GM04503 (cell line): ENCODE measurements at regions not wholly inside any gene's neighbourhood (a gene's known extent, or its start where the extent isn't known, plus 50 kb on each side); places are given as distances from the start of the nearest gene placed in this dataset.
A peak's percentile ranks its signal among the peaks of the same experiment; 100 is the strongest.

ENCODE experiments used
- DNase-seq: peaks from one replicate; pipeline ENCODE4 v3.0.0-alpha.2; 2012; ENCODE audit warnings: low read depth

DNA sequence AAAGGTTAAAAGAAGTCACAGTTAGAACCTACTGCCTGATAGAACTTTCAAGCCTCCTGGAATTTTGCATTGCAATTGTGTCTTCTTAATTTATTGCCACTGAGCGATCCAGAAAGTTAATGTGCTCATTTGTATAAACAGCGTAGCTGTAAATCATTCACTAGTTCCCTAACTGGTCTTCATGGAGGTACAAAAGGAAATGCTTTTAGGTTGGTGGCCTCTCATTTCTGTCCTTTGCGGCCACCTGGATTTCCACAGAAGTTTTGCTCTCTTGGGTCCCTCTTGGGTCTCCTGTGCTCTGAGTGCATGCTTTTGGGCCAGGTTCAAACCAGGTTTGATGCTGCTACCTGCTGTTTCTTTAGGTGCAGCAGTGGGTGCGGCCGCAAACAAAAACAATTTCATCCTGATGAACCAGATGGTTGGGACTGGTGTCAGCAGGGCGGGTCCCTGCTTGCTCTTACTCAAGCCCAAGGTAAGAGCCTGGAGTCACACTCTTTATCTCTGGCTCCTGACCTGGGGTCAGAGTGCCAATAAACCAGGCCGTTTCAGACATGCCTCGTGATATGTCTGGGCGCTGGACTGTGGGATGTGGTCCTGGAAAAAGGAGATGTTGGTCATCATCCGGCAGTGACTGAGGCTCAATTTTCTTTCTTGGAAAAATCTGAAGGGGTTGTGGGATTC, 270.1 kb downstream of the PTTG2 start:
- no peak for DNase-seq

GRCh38 chr4:38230821-38231563, 270.8 kb downstream of the PTTG2 start:
- no peak for DNase-seq

DNA sequence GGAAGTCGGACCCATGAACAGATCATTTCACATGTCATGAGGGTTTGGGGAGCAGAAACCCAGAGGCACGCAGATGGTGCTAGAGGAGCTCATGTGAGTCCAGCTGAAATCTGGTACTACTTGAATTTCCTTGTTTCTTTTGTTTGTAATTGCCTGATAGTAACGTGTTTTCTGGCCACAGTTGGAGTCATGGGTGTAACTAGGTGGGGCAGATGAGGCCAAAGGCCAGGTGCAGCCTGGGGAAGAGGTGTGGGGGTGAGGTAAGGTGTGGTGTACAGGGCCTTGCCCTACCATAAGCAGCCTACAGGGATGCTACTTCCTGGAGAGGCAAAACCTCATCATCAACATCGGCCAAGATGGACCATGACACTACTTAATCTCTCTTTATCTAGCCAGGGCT, 271.4 kb downstream of the PTTG2 start:
- no peak for DNase-seq

GRCh38 chr4:38232741-38233140, 272.5 kb downstream of the PTTG2 start:
- no peak for DNase-seq

- no peak for DNase-seq
Measured at GRCh38 chr4:38233727-38234480, 273.7 kb downstream of the PTTG2 start.

GRCh38 chr4:38235354-38235753, 275.2 kb downstream of the PTTG2 start:
- no peak for DNase-seq

GRCh38 chr4:38236003-38236402, 275.8 kb downstream of the PTTG2 start:
- no peak for DNase-seq

GRCh38 chr4:38236503-38236902, 276.3 kb downstream of the PTTG2 start:
- DNase-seq, result no peak

DNA sequence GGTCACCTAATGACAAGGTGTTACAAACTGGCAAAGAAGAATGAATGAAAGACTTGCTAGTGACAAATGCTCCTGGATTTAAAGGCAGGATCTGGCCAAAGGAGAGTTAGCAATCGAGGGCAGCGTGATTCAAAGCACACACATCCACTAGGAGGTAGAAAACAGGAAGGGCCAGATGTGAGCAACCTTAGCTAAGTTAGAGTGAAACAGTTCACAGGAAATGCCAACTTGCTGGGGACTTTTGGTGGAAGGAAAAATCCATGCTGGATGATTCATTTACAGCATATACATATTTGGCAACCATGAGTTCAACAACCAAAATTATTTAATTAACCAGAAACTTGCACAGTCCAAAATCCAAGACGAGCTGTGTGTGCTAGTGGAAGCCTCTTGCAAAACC, 276.9 kb downstream of the PTTG2 start:
- peak; percentile 54 for DNase-seq

DNA sequence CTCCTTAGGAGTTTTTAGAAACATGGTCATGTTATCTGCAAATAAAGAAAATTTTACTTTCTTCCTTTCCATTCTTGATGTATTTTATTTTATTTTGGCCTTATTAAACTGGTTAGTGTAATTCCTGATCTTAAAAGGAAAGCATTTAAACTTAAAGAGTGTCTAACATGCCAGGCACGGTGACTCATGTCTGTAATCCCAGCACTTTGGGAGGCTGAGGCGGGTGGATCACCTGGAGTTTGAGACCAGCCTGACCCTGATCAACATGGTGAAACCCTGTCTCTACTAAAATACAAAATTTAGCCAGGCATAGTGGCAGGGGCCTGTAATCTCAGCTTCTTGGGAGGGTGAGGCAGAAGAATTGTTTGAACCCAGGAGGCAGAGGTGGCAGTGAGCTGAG, 281.3 kb downstream of the PTTG2 start:
- no peak for DNase-seq

DNA sequence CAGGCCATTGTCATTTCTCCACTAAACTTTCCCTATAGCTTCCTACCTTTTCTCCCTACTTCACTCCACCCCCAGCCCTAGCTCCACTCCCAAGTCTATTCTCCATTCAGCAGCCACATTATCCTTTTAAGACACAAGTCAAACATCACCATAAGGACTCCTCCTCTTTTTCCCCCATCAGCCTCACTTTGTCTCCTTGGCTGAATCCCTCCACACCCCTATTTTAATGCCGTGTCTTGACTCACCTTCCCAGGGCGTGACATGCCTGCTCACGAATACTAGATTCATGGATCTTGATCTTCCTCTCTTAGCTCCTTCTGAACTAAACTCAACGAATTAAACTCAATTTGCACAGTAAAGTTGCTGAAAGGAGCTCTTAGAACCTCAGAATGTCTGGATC, 281.9 kb downstream of the PTTG2 start:
- DNase-seq, result no peak

GRCh38 chr4:38242822-38243387, 282.7 kb downstream of the PTTG2 start:
- no peak for DNase-seq

DNA sequence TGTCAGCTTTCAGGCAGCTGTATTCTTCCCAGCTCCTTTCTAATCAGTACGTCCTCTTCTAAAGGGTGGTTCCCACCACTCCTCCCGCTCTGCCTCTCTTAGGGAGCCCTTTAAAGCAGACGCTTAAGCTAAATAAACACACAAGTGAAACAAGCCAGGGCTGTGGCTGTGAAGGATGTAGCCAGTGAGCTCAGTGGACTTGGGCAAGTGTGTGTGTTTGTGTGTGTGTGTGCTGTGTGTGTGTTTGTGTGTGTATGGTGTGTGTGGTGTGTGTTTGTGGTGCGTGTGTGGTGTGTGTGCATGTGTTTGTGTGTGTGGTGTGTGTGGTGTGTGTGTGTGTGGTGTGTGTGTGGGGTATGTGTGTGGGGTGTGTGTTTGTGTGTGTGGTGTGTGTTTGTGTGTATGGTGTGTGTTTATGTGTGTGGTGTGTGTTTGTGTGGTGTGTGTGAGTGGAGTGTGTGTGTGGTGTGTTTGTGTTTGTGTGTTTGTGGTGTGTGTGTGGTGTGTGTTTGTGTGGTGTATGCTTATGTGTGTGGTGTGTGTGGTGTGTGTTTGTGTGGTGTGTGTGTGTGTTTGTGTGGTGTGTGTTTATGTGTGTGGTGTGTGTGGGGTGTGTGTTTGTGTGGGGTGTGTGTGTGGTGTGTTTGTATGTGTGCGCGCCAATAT, 283.3 kb downstream of the PTTG2 start:
- DNase-seq, result no peak

- no peak for DNase-seq
Measured at GRCh38 chr4:38254825-38255224, 294.6 kb downstream of the PTTG2 start.

- DNase-seq, result no peak
Measured at GRCh38 chr4:38255572-38255971, 295.4 kb downstream of the PTTG2 start.

- peak; percentile 31 for DNase-seq
Measured at GRCh38 chr4:38266616-38267015, 306.4 kb downstream of the PTTG2 start.

DNA sequence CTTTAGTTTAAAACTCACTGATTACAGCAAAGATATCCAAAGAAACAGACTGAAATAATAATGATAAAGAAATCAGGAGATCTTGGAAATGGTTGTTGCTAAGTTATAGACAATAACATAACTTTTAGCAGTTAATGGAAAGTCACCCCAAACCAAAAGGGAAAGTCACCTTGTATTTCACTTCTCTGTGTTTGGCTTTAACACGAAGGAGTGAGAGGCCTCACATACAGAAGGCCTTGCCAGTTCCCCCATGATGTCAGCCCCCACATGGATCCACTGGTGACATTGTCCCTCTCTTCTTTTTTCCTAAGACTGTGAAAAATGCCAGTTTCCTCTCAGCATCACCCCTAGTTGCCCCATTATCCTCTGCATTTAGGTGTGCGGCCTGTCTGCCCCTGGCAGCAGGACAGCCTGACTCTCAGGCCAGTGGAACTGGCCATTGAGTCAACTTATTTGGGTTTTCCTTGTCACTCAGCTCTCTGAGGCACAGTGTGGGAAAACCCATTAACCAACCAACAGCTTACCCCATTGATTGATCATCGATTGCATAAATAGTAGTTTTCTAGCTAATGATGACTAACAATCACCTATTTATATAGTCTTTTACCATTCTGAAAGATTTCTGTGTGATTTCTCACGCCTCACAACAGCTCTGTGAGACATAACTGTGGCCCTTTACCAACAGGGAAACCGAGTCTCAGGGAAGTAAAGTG, 308.1 kb downstream of the PTTG2 start:
- no peak for DNase-seq

- no peak for DNase-seq
Measured at GRCh38 chr4:38268837-38269236, 308.6 kb downstream of the PTTG2 start.

- no peak for DNase-seq
Measured at GRCh38 chr4:38273407-38273806, 313.2 kb downstream of the PTTG2 start.

GRCh38 chr4:38275331-38276100, 315.3 kb downstream of the PTTG2 start:
- DNase-seq, result no peak

- no peak for DNase-seq
Measured at GRCh38 chr4:38278255-38278654, 318.1 kb downstream of the PTTG2 start.
